ENCODE measurements at regions not wholly inside any gene's neighbourhood (a gene's known extent, or its start where the extent isn't known, plus 50 kb on each side); places are given as distances from the start of the nearest gene placed in this dataset.

GRCh38 chr1:87180682-87181081 lies 148.0 kb upstream of the LMO4 start:
- TF ChIP-seq CTCF (IDR thresholded peaks at IDR 0.05): no peak
- no peak for TF ChIP-seq POLR2A (IDR thresholded peaks at IDR 0.05)
